Skin epidermis (tissue), 12 donors: ENCODE measurements at regions not wholly inside any gene's neighbourhood (a gene's known extent, or its start where the extent isn't known, plus 50 kb on each side); places are given as distances from the start of the nearest gene placed in this dataset.
"Not testable (repeated sequence)": the region's sequence is repeated elsewhere in the genome, so short reads cannot be mapped to it uniquely, and the experiment has no call there.

Source experiments
- H3K27ac ChIP-seq, 21 experiments: fragments of 200-600 bp; sonication (generic) in 11 of 21; one replicate each; pipeline ENCODE4 v1.5.0; 2020; ENCODE audit warnings: mild to moderate bottlenecking in 3 of 21, inconsistent platforms in 2 of 21, moderate library complexity in 2 of 21
- H3K4me3 ChIP-seq, 7 experiments: fragments of 200-600 bp; sonication (generic) in 2 of 7; one replicate each; pipeline ENCODE4 v1.5.0; 2020; ENCODE audit warnings: inconsistent platforms in 2 of 7, mild to moderate bottlenecking in 2 of 7, moderate library complexity in 1 of 7

GRCh38 chr11:88061111-88061510 lies 114.1 kb downstream of the RAB38 start:
- no peak overlapping the region for H3K4me3 ChIP-seq
- H3K27ac ChIP-seq: no peak overlapping the region

DNA sequence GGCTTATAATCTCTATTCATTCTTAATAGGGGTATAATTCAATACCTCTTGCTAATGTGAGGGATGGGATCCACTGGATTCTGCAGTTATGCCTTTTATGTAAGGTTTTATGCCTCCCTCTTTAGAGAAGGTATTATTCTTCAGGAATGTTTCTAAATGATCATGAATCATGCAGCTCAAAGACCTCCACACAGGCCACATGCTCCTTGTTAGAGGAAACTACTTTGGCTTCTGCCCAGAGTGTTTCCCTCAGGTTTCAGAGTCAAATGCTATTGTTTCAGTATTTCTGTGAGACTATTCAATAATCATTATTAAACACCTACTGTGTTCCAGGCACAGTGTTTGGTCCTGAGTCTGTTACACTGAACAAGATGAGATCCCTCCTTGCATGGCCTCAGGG lies 115.9 kb downstream of the RAB38 start:
- Histone ChIP-seq H3K4me3 (no peak overlapping the region), H3K27ac (no peak overlapping the region)

DNA sequence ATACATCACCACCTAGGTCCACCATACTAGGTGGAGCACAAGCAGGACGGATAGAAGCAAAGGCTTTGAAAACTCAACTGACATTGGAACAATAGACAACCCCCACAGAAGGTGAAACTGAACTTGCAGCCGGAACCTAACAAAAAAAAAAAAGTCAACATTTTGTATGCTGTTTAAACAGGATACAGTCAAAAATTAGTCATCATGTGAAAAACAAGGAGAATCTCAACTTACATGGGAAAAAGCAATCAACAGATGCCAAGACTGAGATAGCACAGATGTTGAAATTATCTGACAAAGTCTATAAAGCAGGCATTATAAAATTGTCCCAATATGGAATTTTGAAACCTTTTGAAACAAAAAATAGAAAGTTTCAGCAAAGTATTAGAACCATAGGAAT lies 123.8 kb downstream of the RAB38 start:
- Histone ChIP-seq H3K27ac (no peak overlapping the region), H3K4me3 (no peak overlapping the region)

DNA sequence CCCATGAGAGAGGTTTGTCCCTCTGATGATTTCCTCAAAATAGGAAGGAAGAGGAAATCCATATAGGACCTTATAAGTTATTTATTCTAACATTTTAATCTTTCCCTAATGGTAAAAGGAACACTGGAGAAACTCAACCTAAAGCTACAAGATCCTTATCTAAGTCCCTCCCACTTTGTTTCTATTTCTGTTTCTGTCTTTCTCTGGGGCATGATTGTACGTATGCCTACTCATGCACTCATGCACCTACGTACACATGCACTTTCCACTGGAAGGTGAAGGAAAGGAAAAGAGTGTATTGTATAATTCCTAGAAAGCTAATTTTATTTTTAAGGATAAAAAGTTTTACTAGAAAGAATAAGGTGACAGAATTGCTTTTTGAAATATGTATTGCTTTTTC lies 125.0 kb downstream of the RAB38 start:
- H3K4me3 ChIP-seq: no peak overlapping the region

GRCh38 chr11:88045288-88045687 lies 130.0 kb downstream of the RAB38 start:
- H3K27ac ChIP-seq, H3K4me3 ChIP-seq: not testable (repeated sequence)

More for the DNA sequence above, 125.0 kb downstream of the RAB38 start:
- no peak overlapping the region for H3K27ac ChIP-seq

DNA sequence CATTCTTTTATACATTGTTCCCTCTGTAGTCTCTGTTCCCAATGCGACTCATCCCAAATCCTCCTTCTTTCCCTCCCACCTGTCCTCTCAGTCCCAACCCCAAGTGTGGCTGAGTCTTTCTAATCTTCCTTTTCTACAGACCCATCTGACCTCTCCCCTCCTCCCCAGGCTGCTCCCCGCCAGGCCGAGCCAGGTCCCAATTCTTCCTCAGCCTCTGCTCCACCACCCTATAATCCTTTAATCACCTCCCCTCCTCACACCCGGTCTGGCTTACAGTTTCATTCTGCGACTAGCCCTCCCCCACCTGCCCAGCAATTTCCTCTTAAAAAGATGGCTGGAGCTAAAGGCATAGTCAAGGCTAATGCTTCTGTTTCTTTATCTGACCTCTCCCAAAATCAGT lies 130.6 kb downstream of the RAB38 start:
- not testable (repeated sequence) for H3K4me3 ChIP-seq, H3K27ac ChIP-seq

GRCh38 chr11:88043149-88043548 lies 132.1 kb downstream of the RAB38 start:
- no peak overlapping the region for H3K4me3 ChIP-seq
- H3K27ac ChIP-seq: no peak overlapping the region

DNA sequence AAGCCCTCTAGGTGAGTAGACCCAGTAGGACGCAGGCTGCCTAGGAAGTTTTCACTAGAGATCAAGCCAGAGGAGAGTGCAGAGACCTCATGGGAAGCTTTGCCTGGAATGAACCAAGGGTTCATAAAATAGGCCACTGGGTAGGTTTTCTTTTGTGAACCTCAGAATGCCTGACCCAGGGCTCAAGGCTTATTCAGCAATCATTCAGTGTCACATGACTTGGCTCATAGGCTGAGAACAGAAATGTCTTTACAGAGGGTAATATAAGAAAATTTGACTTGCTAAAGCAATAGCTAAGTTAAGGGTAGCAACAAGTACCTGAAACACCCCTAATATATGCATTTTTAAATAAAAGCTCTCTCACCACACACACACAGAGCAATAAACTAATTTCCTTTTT lies 132.6 kb downstream of the RAB38 start:
- no peak overlapping the region for H3K27ac ChIP-seq
- no peak overlapping the region for H3K4me3 ChIP-seq

DNA sequence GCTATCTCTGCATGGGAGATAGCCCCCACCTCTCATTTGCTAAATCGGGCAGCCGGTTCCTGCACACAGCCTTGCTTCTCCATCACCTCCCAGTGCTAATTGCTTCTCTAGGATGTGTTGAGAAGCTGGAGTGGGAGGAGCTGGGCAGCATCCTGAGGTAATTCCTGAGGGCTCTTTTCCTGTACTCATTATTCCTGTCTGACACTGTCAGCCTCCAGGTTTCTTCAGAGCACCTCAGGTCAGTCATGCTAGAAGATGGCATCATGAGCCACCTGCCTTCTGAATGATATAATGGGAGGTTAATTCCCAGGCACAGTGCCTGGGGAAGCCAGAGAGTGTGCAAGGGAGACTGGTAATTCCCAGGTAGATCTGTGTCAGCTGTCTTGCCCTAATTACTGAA lies 133.0 kb downstream of the RAB38 start:
- Histone ChIP-seq H3K4me3 (no peak overlapping the region), H3K27ac (no peak overlapping the region)

GRCh38 chr11:88041679-88042078 lies 133.6 kb downstream of the RAB38 start:
- no peak overlapping the region for H3K4me3 ChIP-seq
- no peak overlapping the region for H3K27ac ChIP-seq

- no peak overlapping the region for H3K27ac ChIP-seq
- no peak overlapping the region for H3K4me3 ChIP-seq
Observed at GRCh38 chr11:88040148-88040496, 135.1 kb downstream of the RAB38 start.

- no peak overlapping the region for H3K4me3 ChIP-seq
- H3K27ac ChIP-seq: no peak overlapping the region
Observed at GRCh38 chr11:88039476-88040147, 135.6 kb downstream of the RAB38 start.

- Histone ChIP-seq H3K27ac (no peak overlapping the region), H3K4me3 (no peak overlapping the region)
Observed at GRCh38 chr11:88038063-88038462, 137.2 kb downstream of the RAB38 start.

- H3K27ac ChIP-seq: no peak overlapping the region
- H3K4me3 ChIP-seq: no peak overlapping the region
Observed at GRCh38 chr11:88036701-88037100, 138.5 kb downstream of the RAB38 start.

- no peak overlapping the region for H3K4me3 ChIP-seq
- no peak overlapping the region for H3K27ac ChIP-seq
Observed at GRCh38 chr11:88035271-88035670, 140.0 kb downstream of the RAB38 start.

DNA sequence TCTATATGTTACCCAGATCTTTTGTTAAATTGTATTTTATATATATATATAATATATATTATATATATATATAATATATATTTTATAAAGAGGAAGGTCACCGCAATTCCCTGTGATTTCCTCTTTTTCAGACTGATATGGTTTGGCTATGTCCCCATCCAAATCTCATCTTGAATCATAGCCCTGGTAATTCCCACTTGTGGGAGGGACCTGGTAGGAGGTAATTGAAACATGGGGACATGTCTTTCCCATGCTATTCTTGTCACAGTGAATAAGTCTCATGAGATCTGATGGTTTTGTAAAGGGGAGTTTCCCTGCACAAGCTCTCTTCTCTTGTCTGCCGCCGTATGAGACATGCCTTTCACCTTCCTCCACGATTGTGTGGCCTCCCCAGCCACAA lies 157.6 kb downstream of the RAB38 start:
- Histone ChIP-seq H3K27ac (no peak overlapping the region), H3K4me3 (no peak overlapping the region)

- no peak overlapping the region for H3K27ac ChIP-seq
- no peak overlapping the region for H3K4me3 ChIP-seq
Observed at GRCh38 chr11:88016392-88017170, 158.7 kb downstream of the RAB38 start.

DNA sequence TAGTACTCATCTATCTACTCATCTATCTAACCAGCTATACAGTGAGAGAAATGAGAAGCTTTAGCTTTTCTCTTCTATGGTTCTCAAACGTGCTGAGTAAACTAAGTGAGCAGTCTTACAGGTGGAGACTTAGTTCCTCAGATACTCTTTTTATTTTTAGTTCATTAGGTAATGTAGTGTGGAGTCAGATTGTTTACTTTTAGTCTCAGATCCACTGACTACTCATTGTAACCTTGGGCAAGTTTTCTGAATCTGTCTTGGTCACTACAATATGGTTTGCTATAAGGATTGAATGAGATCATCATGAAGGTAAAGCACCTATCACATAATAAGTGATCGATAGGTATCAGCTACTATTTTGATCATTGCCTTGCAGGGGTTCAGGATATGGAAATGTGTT lies 160.1 kb downstream of the RAB38 start:
- no peak overlapping the region for H3K4me3 ChIP-seq
- no peak overlapping the region for H3K27ac ChIP-seq

DNA sequence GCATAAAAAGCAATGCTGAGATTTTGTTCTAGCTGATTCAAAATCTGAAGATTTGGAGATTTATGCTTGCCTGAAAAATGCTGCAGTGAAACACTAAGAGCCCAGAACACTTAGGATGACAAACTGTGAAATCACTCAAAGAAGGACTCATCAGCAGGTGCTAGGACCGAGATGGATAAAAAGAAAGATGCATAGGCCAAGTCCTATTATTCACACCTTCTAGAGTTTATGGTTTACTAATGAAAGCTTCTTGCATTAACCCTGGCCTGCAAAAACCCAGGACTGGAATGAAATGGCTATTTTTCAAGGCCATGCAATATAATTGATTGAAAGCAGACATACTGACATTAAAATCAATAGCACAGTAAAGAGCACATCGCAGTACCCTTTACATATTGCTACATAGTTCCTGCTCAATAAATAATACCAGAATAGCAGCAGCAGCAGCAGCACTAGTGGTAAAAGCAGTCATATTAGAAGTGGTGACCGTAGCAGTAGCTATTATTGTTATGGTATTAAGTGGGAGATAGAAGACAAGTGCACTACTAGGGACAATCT lies 161.7 kb downstream of the RAB38 start:
- Histone ChIP-seq H3K27ac (no peak overlapping the region), H3K4me3 (no peak overlapping the region)

DNA sequence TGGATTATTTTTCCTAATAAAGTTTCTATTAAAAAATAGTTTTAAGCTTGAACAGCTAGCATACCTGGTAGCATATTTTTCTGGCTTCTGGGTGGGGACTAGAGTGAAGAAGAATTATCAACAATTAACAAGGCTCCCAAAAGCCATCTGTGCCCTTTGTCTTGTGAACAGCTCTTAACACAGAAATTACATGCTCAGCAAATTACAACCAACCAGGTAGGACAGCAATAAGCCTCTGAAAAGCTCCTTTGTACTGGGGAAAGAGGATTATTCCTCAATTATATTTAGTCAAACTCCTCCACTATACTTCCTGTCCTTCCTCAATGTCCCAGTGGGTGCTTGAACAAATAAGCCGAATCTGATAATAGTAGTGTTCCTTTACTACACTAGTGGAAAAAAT lies 162.8 kb downstream of the RAB38 start:
- Histone ChIP-seq H3K27ac (no peak overlapping the region), H3K4me3 (no peak overlapping the region)

GRCh38 chr11:87976009-87976408 lies 199.2 kb downstream of the RAB38 start:
- Histone ChIP-seq H3K4me3 (no peak overlapping the region), H3K27ac (no peak overlapping the region)
